ENCODE measurements at regions not wholly inside any gene's neighbourhood (a gene's known extent, or its start where the extent isn't known, plus 50 kb on each side); places are given as distances from the start of the nearest gene placed in this dataset.

- DNase-seq (no peak), ATAC-seq (no peak)
- POLR2A ChIA-PET, result no interaction called here
- no peaks in the 10 kb centered on the region for H3K27me3 Mint-ChIP-seq (ENCODE audit: low read depth)
- no peak overlapping the region for H3K4me3 Mint-ChIP-seq
- H3K9me3 Mint-ChIP-seq (ENCODE audit: insufficient read depth), result no peaks in the 10 kb centered on the region
- no peak overlapping the region for H3K27ac Mint-ChIP-seq
- no peaks in the 10 kb centered on the region for H3K36me3 Mint-ChIP-seq (ENCODE audit: low read depth)
- CTCF ChIA-PET, result no interaction called here
- peaks cover 12% of the 10 kb centered on the region for H3K4me1 Mint-ChIP-seq (ENCODE audit: low read depth)
Observed at GRCh38 chr10:124287791-124288190, 130.9 kb downstream of the OAT start.

DNA sequence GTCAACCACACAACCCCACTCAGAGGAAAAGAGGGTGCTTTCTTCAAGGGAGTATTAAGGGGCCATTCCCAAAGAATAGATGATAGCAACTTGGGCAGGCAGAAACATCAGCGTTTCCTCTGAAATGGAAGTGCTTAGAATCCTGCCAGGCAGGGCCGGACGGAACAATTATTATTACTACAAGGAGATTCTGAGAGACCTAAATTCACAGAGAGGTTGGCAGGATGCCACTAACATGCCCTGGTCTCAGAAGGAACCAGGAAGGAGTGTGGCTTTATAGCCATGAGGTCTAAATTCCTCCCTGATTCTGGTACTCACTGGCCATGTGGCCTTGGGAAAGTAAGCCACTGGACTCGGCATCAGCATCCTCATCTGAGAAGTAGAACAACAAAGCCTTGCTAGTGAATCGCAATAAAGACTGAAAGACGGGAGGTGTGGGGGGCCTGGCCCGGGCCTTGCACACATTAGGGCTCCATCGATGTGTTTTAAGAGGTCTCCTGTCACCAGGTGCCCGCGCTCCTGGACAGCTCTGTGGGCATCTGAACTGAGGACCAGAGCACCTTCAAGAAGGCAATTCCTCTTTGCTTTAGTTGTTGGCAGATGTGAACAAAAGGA, 131.5 kb downstream of the OAT start:
- H3K4me1 Mint-ChIP-seq (ENCODE audit: low read depth), result peaks cover 12% of the 10 kb centered on the region
- no peak for ATAC-seq
- no peak for DNase-seq
- H3K9me3 Mint-ChIP-seq (ENCODE audit: insufficient read depth), result no peaks in the 10 kb centered on the region
- ChIA-PET POLR2A (no interaction called here), CTCF (no interaction called here)
- H3K4me3 Mint-ChIP-seq, result no peak overlapping the region
- no peak overlapping the region for H3K27ac Mint-ChIP-seq
- H3K27me3 Mint-ChIP-seq (ENCODE audit: low read depth), result no peaks in the 10 kb centered on the region
- no peaks in the 10 kb centered on the region for H3K36me3 Mint-ChIP-seq (ENCODE audit: low read depth)

GRCh38 chr10:124286621-124287020, 132.1 kb downstream of the OAT start:
- DNase-seq (no peak), ATAC-seq (no peak)
- ChIA-PET CTCF (no interaction called here), POLR2A (no interaction called here)
- Mint-ChIP-seq H3K9me3 (ENCODE audit: insufficient read depth) (no peaks in the 10 kb centered on the region), H3K27ac (no peak overlapping the region), H3K27me3 (ENCODE audit: low read depth) (no peaks in the 10 kb centered on the region), H3K4me1 (ENCODE audit: low read depth) (peaks cover 12% of the 10 kb centered on the region), H3K4me3 (no peak overlapping the region), H3K36me3 (ENCODE audit: low read depth) (no peaks in the 10 kb centered on the region)

DNA sequence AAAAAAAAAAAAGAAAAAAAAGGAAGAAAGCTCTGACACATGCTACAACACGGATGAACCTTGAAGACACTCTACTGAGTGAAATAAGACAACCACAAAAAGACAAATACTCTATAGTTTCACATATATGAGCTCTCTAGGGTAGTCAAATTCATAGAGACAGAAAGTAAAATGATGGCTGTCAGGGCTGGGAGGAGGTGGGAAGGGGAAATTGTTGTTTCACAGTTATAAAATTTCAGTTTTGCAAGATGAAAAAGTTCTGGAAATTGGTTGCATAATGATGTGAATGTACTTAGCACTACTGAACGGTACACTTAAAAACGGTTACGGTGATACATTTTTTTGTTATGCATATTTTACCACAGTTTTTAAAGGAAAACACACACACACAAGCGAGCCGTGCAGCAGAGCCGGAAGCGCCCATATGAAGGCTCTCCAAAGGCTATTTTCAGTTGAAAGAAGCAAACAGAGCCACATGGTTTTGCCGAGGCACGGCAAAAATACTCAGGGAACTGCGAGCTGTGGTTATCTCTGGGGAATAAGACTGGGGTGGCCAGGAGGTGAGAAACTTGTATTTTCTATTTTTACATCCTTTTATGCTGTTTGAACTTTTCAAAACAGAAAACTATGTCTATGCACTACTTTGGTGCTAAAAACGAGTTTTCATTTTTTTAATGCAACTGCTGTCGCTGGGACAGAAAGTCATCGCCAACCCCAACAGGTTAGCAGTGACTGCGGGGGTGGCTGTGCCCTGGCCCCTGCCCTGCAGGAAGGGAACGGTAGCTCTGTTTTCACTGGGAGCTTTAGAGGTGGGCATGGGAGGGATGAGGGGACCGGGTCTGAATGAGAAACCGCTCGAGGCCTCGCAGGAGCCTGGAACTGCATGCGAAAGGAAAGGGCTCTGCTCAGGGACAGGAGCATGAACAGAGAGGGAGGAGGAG, 132.9 kb downstream of the OAT start:
- Mint-ChIP-seq H3K27ac (no peak overlapping the region), H3K4me3 (no peak overlapping the region), H3K27me3 (ENCODE audit: low read depth) (no peaks in the 10 kb centered on the region), H3K4me1 (ENCODE audit: low read depth) (peaks cover 12% of the 10 kb centered on the region), H3K9me3 (ENCODE audit: insufficient read depth) (no peaks in the 10 kb centered on the region), H3K36me3 (ENCODE audit: low read depth) (no peaks in the 10 kb centered on the region)
- ATAC-seq (no peak), DNase-seq (no peak)
- POLR2A ChIA-PET, result no interaction called here
- CTCF ChIA-PET, result no interaction called here

DNA sequence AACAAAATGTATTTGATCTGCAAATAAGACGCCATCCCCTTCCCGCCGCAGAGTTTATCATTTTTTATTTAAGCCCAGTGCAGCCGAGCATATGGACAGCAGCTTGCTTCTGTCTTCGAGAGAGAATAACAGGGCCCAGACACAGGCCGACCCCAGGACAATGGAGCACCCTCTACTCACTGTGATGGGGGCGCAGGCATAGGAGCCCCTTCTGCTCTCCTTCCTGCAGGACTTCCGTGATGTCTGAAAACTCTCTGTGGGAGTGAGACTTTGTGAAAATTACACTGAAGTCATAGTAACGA, 134.8 kb downstream of the OAT start:
- no peaks in the 10 kb centered on the region for H3K27me3 Mint-ChIP-seq (ENCODE audit: low read depth)
- CTCF ChIA-PET, result no interaction called here
- no peaks in the 10 kb centered on the region for H3K9me3 Mint-ChIP-seq (ENCODE audit: insufficient read depth)
- POLR2A ChIA-PET, result no interaction called here
- ATAC-seq (no peak), DNase-seq (no peak)
- peaks cover 3% of the 10 kb centered on the region for H3K4me1 Mint-ChIP-seq (ENCODE audit: low read depth)
- H3K4me3 Mint-ChIP-seq, result no peak overlapping the region
- no peaks in the 10 kb centered on the region for H3K36me3 Mint-ChIP-seq (ENCODE audit: low read depth)
- H3K27ac Mint-ChIP-seq, result no peak overlapping the region

- Mint-ChIP-seq H3K4me1 (ENCODE audit: low read depth) (peaks cover 3% of the 10 kb centered on the region), H3K27me3 (ENCODE audit: low read depth) (no peaks in the 10 kb centered on the region), H3K27ac (no peak overlapping the region), H3K4me3 (no peak overlapping the region), H3K36me3 (ENCODE audit: low read depth) (no peaks in the 10 kb centered on the region), H3K9me3 (ENCODE audit: insufficient read depth) (no peaks in the 10 kb centered on the region)
- ChIA-PET CTCF (no interaction called here), POLR2A (no interaction called here)
- ATAC-seq (no peak), DNase-seq (no peak)
Observed at GRCh38 chr10:124283215-124283948, 135.3 kb downstream of the OAT start.

DNA sequence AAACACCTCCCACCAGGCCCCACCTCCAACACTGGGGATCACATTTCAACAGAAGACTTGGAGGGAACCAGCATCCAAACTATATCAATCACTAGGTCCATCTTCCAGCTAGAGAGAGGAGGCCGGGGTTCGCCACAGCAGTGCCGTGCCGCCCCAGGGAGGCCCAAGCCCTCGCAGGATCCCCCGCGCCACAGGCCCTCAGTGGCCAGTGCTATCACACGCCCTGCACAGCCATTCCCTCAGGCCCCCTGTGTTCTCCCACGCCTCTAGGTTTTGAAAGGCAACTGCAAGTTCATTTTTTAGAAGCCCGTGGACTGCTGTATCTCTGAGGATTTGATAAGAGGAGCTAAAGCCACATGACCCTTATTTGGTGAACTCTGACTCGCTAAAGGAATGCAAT, 136.4 kb downstream of the OAT start:
- H3K36me3 Mint-ChIP-seq (ENCODE audit: low read depth), result no peaks in the 10 kb centered on the region
- DNase-seq (no peak), ATAC-seq (no peak)
- CTCF ChIA-PET, result no interaction called here
- POLR2A ChIA-PET, result no interaction called here
- no peaks in the 10 kb centered on the region for H3K27me3 Mint-ChIP-seq (ENCODE audit: low read depth)
- H3K27ac Mint-ChIP-seq, result no peak overlapping the region
- no peak overlapping the region for H3K4me3 Mint-ChIP-seq
- H3K9me3 Mint-ChIP-seq (ENCODE audit: insufficient read depth), result no peaks in the 10 kb centered on the region
- H3K4me1 Mint-ChIP-seq (ENCODE audit: low read depth), result peaks cover 3% of the 10 kb centered on the region

DNA sequence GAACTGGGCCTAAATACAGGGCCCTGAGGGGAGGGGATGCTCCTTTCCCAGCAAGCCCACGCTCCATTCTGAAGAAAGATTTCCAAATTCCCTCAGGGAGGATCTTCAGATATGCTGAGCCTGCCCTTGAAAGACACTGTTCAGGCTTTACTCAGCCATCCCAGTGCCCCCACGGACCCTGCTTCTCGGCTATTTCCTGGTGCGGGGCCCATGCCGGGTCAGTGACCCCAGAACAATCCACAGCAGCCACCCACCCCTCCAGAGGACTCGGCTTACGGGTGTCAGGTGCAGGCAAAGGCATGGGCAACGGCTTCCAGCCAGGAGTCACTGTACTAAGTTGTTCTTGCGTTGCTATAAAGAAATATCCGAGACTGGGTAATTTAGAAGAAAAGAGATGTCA, 137.1 kb downstream of the OAT start:
- DNase-seq, result no peak
- no peak overlapping the region for H3K4me3 Mint-ChIP-seq
- POLR2A ChIA-PET, result no interaction called here
- H3K27ac Mint-ChIP-seq, result no peak overlapping the region
- no peaks in the 10 kb centered on the region for H3K27me3 Mint-ChIP-seq (ENCODE audit: low read depth)
- CTCF ChIA-PET, result no interaction called here
- peaks cover 3% of the 10 kb centered on the region for H3K4me1 Mint-ChIP-seq (ENCODE audit: low read depth)
- no peaks in the 10 kb centered on the region for H3K9me3 Mint-ChIP-seq (ENCODE audit: insufficient read depth)
- no peak for ATAC-seq
- H3K36me3 Mint-ChIP-seq (ENCODE audit: low read depth), result no peaks in the 10 kb centered on the region

DNA sequence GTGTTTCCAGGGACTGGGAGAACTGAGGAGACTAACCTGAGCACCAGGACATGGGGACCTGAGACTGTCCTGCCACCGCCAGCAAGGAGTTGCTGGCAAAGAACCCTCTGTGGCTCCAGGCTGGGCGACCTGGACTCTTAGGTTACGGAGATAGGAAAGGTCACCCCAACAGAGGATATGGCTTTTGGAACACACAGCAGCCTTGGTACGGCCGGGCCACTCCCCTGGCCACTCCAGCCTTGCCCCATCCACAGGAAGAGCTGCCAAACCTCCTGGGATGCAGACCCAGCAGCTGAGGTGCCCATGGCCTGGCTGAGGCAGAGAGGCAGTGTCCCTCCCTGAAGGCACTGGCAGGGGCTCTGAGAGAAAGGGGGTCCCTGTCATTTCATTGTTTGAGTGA, 137.8 kb downstream of the OAT start:
- Mint-ChIP-seq H3K9me3 (ENCODE audit: insufficient read depth) (no peaks in the 10 kb centered on the region), H3K4me1 (ENCODE audit: low read depth) (peaks cover under 1% of the 10 kb centered on the region)
- CTCF ChIA-PET, result no interaction called here

DNA sequence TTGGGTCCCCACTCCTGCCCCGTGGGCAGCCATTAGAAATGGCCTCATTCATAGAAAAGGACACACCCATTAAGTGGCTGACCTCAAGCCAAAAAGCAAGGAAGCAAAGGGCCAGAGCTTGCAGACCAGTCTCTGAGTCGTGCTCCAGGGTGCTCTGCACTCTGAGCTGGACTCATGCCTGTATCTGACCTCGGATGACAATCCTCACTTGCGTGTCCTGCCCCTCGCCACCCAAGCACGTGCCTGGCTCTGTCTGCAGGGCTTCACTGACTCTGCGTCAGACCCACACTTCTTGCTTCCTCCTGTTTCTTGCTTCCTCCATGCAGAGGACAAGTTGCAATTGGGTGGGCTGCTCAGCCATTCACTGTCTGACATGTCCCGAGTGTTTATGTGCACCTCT, 138.8 kb downstream of the OAT start:
- Mint-ChIP-seq H3K9me3 (ENCODE audit: insufficient read depth) (no peaks in the 10 kb centered on the region), H3K27ac (no peak overlapping the region), H3K27me3 (ENCODE audit: low read depth) (peaks cover 6% of the 10 kb centered on the region), H3K4me3 (no peak overlapping the region), H3K4me1 (ENCODE audit: low read depth) (no peaks in the 10 kb centered on the region), H3K36me3 (ENCODE audit: low read depth) (no peaks in the 10 kb centered on the region)
- DNase-seq (no peak), ATAC-seq (no peak)
- ChIA-PET POLR2A (no interaction called here), CTCF (interaction anchor here (1.1 kb wide), 1 partner anchor 109 kb away, joined by 3 read pairs; no protein-coding TSS in a partner anchor)

More for the DNA sequence above, 137.8 kb downstream of the OAT start:
- ATAC-seq (no peak), DNase-seq (no peak)
- Mint-ChIP-seq H3K27me3 (ENCODE audit: low read depth) (no peaks in the 10 kb centered on the region), H3K27ac (no peak overlapping the region), H3K36me3 (ENCODE audit: low read depth) (no peaks in the 10 kb centered on the region), H3K4me3 (no peak overlapping the region)
- POLR2A ChIA-PET, result no interaction called here

- H3K4me1 Mint-ChIP-seq (ENCODE audit: low read depth), result no peaks in the 10 kb centered on the region
- no peak overlapping the region for H3K27ac Mint-ChIP-seq
- ChIA-PET POLR2A (no interaction called here), CTCF (interaction anchor here (1.1 kb wide), 1 partner anchor 110 kb away, joined by 3 read pairs; no protein-coding TSS in a partner anchor)
- no peak overlapping the region for H3K4me3 Mint-ChIP-seq
- H3K27me3 Mint-ChIP-seq (ENCODE audit: low read depth), result peaks cover 6% of the 10 kb centered on the region
- DNase-seq (no peak), ATAC-seq (no peak)
- no peaks in the 10 kb centered on the region for H3K36me3 Mint-ChIP-seq (ENCODE audit: low read depth)
- no peaks in the 10 kb centered on the region for H3K9me3 Mint-ChIP-seq (ENCODE audit: insufficient read depth)
Observed at GRCh38 chr10:124279298-124279697, 139.4 kb downstream of the OAT start.

DNA sequence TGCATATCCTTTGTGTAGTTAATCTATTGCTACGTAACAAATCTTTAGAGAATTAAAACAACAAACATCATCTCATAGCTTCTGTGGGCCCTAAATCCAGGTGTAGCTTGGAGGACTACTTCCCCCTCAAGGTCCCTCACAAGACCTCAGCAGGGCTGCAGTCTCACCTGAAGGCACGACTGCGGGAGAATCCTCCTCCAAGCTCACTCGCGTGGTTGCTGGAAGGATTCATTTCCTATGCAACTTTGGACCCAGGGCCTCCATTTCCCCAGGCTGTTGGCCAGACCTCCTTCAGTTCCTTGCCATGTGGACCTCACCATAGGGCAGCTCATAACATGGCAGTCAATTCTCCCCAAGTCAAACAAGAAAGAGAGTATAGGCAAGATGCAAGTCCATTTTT, 140.4 kb downstream of the OAT start:
- H3K27ac Mint-ChIP-seq, result no peak overlapping the region
- no peaks in the 10 kb centered on the region for H3K36me3 Mint-ChIP-seq (ENCODE audit: low read depth)
- H3K4me1 Mint-ChIP-seq (ENCODE audit: low read depth), result no peaks in the 10 kb centered on the region
- ATAC-seq (no peak), DNase-seq (no peak)
- ChIA-PET CTCF (no interaction called here), POLR2A (no interaction called here)
- H3K9me3 Mint-ChIP-seq (ENCODE audit: insufficient read depth), result peaks cover under 1% of the 10 kb centered on the region
- no peak overlapping the region for H3K4me3 Mint-ChIP-seq
- H3K27me3 Mint-ChIP-seq (ENCODE audit: low read depth), result peaks cover 6% of the 10 kb centered on the region

Data from activated CD8-positive, alpha-beta T cell treated with anti-CD3 and anti-CD28 coated beads, Interleukin-2, amount 10 ng/mL, durations not matched to agents 7 days and 5 days (primary cell).